ENCODE measurements at regions not wholly inside any gene's neighbourhood (a gene's known extent, or its start where the extent isn't known, plus 50 kb on each side); places are given as distances from the start of the nearest gene placed in this dataset.
"Not testable (repeated sequence)": the region's sequence is repeated elsewhere in the genome, so short reads cannot be mapped to it uniquely, and the experiment has no call there.

DNA sequence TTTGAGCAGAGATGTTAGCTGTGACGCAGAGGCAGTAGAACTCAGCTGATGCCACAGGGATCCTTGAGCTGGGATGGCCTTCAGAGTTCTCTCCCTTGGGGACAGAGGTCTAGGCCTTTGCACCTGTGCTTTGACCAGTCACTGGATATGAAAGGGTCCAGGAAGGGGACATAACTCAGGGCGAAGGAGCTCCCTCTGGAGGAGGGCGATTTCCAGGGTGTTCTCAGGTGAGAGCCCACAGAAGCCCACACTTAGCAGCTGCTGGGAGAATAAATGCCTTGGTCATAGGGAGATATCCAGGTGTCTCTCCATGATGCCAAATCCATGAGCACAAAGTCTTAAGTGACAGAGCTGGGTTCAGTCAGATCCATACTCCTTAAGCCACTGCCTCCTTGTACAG, 369.2 kb downstream of the NYAP2 start:
- no peak for DNase-seq (ENCODE audit: low read depth, low spot score)

DNA sequence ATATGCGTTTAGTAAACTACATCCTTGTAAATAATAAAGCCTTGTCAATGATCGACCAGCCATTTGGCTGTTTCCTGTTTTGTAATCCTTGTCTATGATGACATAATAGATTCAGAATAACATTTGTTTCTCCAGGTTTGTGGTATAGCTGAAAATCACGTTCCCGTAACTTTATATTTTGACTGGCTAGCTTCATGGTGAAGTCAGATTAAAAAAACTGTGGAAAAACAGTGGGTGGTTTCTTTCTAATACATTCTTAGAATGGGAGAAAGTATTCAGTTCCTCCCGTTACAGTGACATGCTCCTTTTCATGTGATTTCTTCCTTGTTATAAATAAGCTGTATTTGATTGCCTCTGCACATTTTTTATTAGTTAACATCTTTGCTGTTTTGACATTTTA, 366.9 kb downstream of the NYAP2 start:
- DNase-seq (ENCODE audit: low read depth, low spot score) = no peak

DNA sequence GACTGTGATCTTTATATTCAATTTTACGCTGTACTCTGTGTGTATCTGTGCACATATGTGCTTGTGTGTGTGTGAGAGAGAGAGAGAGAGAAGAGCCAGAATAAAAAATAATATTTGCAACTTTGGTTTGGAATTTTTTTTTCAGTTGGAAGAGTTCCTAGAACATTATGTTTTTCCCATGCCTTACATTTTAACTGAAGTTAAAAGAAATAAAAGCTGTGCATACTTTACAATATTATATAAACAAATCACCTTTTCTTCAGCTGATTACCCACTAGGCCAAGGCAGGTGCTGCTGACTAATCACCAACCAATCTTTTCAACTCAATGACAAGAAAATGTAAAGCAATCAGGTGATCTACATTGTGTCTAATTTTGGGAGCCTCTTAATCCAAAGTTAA, 366.3 kb downstream of the NYAP2 start:
- DNase-seq (ENCODE audit: low read depth, low spot score) = no peak

DNA sequence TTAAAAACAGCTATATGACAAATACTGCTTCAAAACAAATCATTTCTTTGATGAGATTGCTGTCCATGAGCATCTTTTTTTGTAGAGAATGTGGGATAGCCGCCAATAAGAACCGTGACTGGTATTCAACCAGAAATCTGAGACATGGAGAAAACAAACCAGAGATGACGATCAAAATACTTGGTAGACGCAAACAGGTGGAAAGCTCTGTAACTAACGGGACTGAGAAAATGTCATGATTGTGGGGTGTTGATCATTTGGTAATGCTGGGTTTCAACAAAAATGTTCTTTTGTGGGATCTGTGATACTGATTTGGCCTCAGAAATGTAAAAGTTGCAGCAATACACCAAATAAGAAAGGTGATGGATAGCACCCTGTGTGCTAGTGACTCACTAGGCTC, 364.8 kb downstream of the NYAP2 start:
- no peak for DNase-seq (ENCODE audit: low read depth, low spot score)

DNA sequence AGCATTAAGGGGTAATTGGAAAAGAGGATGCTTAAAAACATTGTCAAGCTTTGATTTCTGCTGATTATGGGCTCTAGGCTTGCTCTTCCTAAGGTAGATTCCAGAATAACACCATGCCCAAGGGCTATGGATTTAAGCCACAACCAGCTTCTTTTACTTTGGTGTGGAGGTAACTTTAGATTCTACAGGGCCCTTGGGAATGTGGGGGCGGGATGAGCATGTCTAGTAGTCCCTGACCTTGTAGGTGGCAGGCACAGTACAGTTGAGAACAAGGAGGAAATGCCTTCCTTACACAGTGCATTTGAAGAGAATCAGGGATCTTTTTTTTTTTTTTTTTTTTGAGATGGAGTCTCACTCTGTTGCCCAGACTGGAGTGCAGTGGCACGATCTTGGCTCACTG, 364.2 kb downstream of the NYAP2 start:
- no peak for DNase-seq (ENCODE audit: low read depth, low spot score)

DNA sequence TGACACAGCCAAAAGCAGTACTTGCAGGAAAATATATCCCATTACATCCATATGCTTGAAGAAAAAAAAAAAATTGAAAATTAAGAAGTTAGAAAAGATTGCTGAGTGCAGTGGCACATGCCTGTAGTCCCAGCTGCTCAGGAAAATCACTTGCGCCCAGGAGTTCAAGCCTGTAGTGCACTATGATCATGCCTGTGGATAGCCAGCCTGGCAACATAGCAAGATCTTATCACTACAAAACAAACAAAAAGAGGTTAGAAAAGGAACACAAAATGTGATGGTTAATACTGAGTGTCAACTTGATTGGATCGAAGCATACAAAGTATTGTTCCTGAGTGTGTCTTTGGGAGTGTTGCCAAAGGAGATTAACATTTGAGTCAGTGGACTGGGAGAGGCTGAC, 361.9 kb downstream of the NYAP2 start:
- no peak for DNase-seq (ENCODE audit: low read depth, low spot score)

DNA sequence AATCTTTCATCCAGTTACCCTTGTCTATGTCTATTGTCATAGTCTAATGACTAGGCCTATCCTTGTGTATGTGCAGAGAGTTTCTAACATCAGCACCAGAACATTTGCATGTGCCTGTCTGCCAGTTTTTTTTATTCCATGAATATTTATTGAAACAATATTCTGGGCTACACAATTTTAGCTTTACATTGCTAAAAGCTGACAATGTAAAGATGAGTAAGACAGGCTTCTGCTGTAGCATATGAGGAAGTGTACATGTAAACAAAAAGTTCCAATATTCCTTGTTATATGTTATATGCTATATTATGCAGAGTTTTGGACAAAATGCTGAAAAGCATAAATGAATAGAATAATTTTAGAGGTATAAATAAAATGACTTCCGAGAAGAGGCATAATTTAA, 357.7 kb downstream of the NYAP2 start:
- no peak for DNase-seq (ENCODE audit: low read depth, low spot score)

DNA sequence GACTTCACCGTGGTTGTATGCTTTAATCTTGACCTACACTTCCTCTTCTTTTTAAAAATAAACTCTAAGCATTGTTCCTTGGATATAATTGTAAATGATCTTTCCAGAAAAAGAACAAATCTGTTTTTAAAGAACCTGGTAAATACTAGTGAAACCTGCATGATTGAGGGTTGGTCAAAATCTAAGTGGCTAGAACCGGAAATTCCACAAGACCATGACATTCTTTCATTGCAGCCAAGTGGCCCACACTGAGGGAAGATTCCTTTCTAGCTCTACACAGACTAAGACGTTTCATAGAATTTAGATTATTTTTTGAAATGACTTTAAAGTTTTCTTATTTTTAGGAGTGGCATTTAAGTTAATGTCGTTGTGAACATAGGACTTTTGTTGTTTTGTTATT, 356.7 kb downstream of the NYAP2 start:
- no peak for DNase-seq (ENCODE audit: low read depth, low spot score)

DNA sequence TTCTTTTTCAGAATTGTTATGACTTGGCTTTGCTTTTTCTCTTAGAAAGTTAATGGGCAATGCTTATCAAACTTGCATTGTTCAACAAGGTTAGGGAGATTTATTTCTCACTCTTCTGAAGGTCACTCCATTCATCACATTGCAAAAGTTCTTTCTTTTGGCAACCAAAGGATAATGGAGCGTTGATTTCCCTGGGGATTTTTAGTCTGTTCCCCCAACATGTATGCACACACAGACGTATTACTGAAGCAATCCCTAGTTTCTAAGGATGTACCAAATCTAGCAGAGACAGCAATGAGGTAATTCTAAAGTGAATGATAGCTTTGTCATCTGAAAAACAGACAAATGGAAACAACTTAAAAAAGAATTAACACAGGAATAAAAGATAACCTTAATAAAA, 349.1 kb downstream of the NYAP2 start:
- no peak for DNase-seq (ENCODE audit: low read depth, low spot score)

DNA sequence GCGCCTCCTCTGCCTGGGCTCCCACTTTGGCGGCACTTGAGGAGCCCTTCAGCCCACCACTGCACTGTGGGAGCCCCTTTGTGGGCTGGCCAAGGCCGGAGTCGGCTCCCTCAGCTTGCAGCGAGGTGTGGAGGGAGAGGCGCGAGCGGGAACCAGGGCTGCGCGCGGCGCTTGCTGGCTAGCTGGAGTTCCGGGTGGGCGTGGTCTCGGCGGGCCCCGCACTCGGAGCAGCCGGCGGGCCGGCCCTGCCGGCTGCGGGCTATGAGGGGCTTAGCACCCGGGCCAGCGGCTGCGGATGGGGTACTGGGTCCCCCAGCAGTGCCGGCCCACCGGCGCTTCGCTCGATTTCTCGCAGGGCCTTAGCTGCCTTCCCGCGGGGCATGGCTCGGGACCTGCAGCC, 344.5 kb downstream of the NYAP2 start:
- not testable (repeated sequence) for DNase-seq (ENCODE audit: low read depth, low spot score)

DNA sequence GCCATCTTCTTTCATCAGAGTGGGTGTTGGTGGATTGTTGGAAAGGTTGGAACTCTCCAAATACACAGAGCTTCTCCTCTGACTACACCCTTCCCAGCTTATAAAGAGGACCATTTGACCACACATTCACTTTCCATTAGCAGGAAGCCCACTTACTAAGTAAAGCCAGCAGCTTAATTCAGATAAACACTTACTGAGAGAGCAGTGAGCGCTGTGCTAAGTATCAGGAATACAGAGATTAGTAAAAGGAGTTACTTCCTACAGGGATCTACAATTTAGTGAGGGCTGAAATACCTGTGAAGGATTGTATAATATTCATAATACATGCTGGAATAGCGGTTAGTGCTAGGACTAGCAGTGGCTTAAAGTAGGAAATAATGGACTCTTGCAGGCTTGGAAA, 343.0 kb downstream of the NYAP2 start:
- DNase-seq (ENCODE audit: low read depth, low spot score) = no peak

DNA sequence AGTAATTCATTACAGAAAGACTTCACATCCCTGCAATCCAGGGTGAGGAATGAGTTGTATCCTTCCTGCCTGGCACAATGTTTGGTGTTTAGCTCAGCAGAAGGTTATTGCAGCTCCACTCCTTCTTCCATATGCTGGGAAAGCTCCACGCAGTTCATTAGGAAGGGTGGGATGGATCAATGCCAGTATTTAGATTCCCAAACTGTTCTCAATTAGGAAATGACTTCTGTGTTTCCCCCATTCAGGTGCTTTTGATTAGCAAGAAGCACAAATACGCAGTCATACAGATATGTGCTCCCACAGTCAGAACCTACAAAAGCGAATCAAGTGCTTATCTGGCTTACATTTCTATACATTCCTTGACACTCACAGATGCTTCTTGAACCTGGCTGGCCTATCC, 340.6 kb downstream of the NYAP2 start:
- no peak for DNase-seq (ENCODE audit: low read depth, low spot score)

DNA sequence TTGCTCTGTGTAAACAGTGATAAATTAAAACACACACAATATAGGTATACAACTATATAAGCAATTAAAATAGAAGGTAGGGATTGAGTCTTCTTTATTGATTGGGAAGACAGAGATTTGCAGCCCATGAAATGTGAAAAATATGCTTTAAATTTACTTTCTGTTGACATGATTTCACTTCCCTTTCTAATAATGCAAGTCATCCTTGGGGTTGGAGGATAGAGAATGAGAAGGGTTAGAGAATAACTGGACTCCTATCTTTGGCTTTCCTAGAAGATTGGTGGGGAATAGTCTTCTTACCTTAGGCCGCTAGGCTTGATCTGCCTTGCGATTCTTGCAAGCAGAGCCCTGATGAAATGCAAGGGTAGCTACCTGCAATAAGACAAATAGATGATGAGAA, 339.8 kb downstream of the NYAP2 start:
- no peak for DNase-seq (ENCODE audit: low read depth, low spot score)

DNA sequence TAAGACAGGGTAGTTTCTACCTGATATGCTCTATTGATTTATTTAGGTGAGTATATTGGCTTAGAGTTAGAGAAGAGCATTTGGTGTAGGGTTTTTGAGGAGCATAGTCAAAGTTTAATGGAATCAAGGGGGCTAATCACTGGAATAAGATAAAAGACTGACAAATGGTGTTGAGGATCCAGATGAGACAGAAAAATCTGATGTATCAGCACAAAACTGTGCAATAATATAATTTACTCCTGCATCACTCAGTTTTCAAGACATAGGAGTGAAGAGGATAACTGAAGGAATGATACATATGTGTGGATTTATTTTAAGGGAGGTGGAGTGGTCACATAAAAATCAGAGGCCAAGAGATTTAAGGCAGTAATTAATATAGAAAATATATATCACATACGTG, 339.2 kb downstream of the NYAP2 start:
- no peak for DNase-seq (ENCODE audit: low read depth, low spot score)

DNA sequence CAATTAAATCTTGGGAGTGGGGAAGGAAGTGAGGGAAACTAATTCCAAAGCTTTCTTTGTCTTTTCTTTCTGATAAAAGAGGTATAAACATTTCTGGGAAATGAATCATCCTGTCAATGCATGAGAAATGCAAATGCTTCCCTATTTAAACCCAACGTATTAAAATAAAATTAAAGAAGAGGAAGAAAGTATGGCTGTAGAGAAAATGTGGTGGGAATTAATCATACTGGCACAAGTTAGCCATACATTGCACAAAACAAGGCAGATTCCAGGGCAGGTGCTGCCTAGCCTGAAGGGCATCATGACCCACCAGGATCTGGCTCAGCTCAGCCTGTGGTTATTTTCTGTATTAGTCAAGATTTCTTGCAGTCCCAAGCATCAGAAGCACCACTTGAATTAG, 338.0 kb downstream of the NYAP2 start:
- no peak for DNase-seq (ENCODE audit: low read depth, low spot score)

DNA sequence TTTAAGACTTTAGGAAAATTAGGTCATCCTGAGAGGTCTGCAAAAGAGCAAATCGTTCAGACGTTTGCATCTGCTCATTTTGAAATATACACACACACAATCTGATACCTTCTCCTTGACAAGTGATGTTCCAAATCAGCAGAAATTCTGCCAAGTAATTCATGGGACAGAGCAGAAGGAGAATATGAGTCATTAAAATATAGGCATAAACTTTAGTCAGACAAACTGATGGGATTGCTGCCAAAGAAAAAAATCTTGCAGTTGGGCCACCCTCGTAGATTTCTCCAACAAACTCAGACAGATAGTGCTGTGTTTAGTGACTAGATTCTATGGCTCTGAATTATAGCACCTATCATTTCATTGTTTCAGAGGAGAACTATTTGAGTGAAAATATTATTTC, 336.3 kb downstream of the NYAP2 start:
- DNase-seq (ENCODE audit: low read depth, low spot score) = no peak

DNA sequence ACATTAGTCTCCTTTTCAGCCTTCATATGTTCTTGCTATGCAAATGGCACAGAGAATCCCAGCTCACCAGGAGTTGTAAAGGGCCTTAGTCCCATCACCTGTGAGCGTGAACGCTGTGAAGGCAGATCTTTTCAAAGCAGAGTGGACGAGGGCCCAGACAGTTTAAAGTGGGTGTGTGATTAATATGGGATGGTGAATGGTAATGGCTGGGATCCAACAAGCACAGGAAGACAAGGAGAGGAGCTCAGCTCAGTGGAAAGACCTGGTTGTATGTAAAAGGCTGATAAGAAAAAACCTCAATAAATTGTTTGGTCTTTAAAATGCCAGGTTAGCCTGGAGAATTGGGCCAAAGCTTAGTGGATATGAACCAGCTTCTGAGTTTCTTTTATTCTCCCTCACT, 326.2 kb downstream of the NYAP2 start:
- no peak for DNase-seq (ENCODE audit: low read depth, low spot score)

Measured in iPS DF 19.7 (cell line).